ENCODE measurements at regions not wholly inside any gene's neighbourhood (a gene's known extent, or its start where the extent isn't known, plus 50 kb on each side); places are given as distances from the start of the nearest gene placed in this dataset.
A peak's percentile ranks its signal among the peaks of the same experiment; 100 is the strongest.

GRCh38 chr1:59066236-59066635 lies 230.7 kb upstream of the FGGY start (continued):
- TF ChIP-seq, protein P1, sequence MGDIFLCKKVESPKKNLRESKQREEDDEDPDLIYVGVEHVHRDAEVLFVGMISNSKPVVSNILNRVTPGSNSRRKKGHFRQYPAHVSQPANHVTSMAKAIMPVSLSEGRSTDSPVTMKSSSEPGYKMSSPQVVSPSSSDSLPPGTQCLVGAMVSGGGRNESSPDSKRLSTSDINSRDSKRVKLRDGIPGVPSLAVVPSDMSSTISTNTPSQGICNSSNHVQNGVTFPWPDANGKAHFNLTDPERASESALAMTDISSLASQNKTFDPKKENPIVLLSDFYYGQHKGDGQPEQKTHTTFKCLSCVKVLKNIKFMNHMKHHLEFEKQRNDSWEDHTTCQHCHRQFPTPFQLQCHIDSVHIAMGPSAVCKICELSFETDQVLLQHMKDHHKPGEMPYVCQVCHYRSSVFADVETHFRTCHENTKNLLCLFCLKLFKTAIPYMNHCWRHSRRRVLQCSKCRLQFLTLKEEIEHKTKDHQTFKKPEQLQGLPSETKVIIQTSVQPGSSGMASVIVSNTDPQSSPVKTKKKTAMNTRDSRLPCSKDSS (IDR thresholded peaks at IDR 0.05; ENCODE audit: low read depth, partially characterized antibody): no peak

DNA sequence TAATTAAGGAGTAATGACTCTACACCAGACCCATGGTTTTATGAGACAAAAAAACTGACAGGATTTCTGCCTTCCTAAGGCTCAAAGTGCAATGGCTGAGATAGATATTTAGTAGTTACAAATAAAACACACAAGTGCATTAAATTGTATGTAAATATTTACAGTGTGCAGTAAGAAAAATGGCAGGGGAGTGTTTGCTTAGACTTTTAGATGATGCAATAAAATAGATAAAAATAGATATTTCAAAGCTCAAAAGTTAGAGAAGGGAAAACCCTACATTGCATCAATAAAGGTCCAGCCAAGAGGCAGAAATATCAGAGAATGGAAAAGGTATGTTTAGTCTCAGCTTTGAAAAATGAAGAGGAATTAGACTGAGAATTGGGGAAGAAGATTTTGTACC lies 226.3 kb upstream of the FGGY start:
- ChIA-PET POLR2A (interaction anchor here (0.8 kb wide), 1 partner anchor 13 kb away, joined by 5 read pairs; no protein-coding TSS in a partner anchor), CTCF (ENCODE audit: low intra/inter-chr PET ratio) (no interaction called here)
- Histone ChIP-seq H3K27me3 (ENCODE audit: control insufficient read depth in 2 of 2, insufficient read depth in 2 of 2, low read length in 2 of 2) (no peaks in the 10 kb centered on the region), H2AFZ (ENCODE audit: low read depth, low read length) (no peak overlapping the region), H3K9ac (ENCODE audit: insufficient read depth in 1 of 2, low read depth in 2 of 2, low read length in 2 of 2) (no peak overlapping the region), H4K20me1 (replicated peaks; ENCODE audit: control insufficient read depth, insufficient read depth, low read length) (no peaks in the 10 kb centered on the region), H3K9me3 (replicated peaks; ENCODE audit: control insufficient read depth, insufficient read depth, low read depth, low read length) (no peaks in the 10 kb centered on the region), H3K27ac (ENCODE audit: extremely low read depth, low read depth, low read length) (no peak overlapping the region), H3K36me3 (ENCODE audit: control insufficient read depth, insufficient read depth, low read length) (no peaks in the 10 kb centered on the region), H3K79me2 (ENCODE audit: control insufficient read depth, insufficient read depth, low read length) (no peaks in the 10 kb centered on the region), H3K9me1 (ENCODE audit: control insufficient read depth, insufficient read depth, low read length) (no peaks in the 10 kb centered on the region), H3K4me1 (replicated peaks in 1 of 2; ENCODE audit: control insufficient read depth in 2 of 2, insufficient read depth in 2 of 2, low read length in 2 of 2) (peaks cover 0 to 13% of the 10 kb centered on the region in 2 experiments; a peak in 3 of 5 replicates), H3K4me2 (ENCODE audit: insufficient read depth, low read length) (no peak overlapping the region), H3K4me3 (no peak overlapping the region)
- FAIRE-seq: peak; percentile 49
- DNase-seq (ENCODE audit: extremely low read depth in 1 of 4, low spot score in 3 of 4): no peak
- no peak for ATAC-seq
- in situ Hi-C loops (cut with MboI) (no loop called here), intact Hi-C loops (cut with micrococcal nuclease) (loop anchor here (10.0 kb wide), 1 partner anchor 286 kb away; the partner anchor contains the start of gene JUN)
- no TSS peak for BruUV-seq (replicated peaks)
- peak; percentile 52 for TF ChIP-seq ATF3 (IDR thresholded peaks at IDR 0.05)
- no peak for TF ChIP-seq ATF3 (CRISPR knock-in tag; conservative IDR thresholded peaks at IDR 0.05)
- TF ChIP-seq ZNF766 (CRISPR knock-in tag; conservative IDR thresholded peaks at IDR 0.05): no peak
- TF ChIP-seq CEBPG (CRISPR knock-in tag; IDR thresholded peaks at IDR 0.05): no peak
- peak; percentile 68 to 80 for TF ChIP-seq CEBPG (tag; conservative IDR thresholded peaks at IDR 0.05 in 1 of 2, IDR thresholded peaks at IDR 0.05 in 1 of 2)
- no peak for TF ChIP-seq ZNF140 (CRISPR knock-in tag; IDR thresholded peaks at IDR 0.05)
- TF ChIP-seq PTRF (tag; IDR thresholded peaks at IDR 0.05): no peak
